GM18867 (cell line): ENCODE measurements at regions not wholly inside any gene's neighbourhood (a gene's known extent, or its start where the extent isn't known, plus 50 kb on each side); places are given as distances from the start of the nearest gene placed in this dataset.

Source experiments
- ATAC-seq: cut with Tn5 transposase; IDR thresholded peaks from one replicate; pipeline ENCODE4 v1.9.1; 2021; ENCODE audit warnings: mild to moderate bottlenecking, moderate library complexity; ENCODE audit not compliant: unreplicated experiment

DNA sequence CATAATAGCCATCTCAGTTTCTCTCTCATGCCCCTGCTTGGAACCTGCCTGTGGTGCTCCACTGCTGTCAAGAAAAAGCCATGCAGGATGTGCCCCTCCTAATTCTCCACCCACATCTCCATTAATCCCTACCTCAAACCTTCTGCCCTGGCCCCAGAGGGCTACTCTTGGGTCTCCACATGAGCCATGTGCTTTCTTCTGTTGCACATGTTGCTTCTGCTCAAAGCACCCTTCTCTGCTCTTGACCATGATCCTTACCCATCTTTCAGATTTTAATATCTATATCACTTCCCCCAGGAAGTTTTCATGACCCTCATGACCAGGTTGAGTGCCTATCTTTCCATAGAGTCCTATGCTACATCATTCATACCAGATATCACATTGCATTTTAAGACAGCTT, 514.2 kb downstream of the RPS24 start:
- no peak for ATAC-seq

- ATAC-seq, result no peak
These were observed 514.7 kb downstream of the RPS24 start for GRCh38 chr10:78548369-78548768.

DNA sequence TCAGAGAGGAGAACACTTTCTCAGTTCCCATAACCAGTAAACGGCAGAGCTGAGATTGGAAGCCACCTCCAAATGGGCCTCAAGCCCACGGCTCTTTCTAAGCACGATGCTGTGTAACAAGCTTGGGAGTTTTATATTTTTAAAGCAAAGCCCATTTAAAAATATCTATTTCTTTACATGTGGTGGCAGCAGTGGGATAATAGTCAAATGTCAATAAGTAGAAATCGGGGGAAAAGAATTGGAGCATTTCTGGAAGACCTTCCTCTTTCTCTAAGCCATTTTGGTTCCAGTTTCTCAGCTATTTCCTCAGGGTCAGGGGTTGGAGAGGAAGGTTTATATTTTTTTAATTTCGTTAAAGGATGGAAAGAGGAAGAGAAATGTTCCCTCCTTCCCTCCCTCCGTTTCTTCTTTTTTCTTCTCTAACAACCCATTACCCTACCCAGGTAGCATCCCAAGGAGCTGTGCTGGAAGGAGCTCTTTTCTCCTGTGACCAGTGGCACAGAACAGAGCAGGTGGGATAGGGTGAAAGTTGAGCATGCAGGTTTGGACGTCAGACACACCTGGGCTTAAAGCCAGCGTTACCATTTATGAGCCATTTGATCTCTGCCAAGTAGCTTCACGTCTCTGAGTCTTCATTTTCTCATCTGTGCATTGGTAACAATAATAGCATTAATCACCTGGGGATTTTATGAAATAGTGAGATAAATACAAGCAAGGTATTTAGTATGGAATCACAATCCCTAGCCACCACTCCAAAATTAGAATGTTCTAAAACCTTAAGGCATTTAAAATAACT, 515.7 kb downstream of the RPS24 start:
- ATAC-seq, result no peak

- no peak for ATAC-seq
These were observed 516.4 kb downstream of the RPS24 start for GRCh38 chr10:78550090-78550489.

GRCh38 chr10:78550716-78551115, 517.1 kb downstream of the RPS24 start:
- no peak for ATAC-seq

- no peak for ATAC-seq
These were observed 517.4 kb upstream of the ZMIZ1 start for GRCh38 chr10:78551184-78552005.

DNA sequence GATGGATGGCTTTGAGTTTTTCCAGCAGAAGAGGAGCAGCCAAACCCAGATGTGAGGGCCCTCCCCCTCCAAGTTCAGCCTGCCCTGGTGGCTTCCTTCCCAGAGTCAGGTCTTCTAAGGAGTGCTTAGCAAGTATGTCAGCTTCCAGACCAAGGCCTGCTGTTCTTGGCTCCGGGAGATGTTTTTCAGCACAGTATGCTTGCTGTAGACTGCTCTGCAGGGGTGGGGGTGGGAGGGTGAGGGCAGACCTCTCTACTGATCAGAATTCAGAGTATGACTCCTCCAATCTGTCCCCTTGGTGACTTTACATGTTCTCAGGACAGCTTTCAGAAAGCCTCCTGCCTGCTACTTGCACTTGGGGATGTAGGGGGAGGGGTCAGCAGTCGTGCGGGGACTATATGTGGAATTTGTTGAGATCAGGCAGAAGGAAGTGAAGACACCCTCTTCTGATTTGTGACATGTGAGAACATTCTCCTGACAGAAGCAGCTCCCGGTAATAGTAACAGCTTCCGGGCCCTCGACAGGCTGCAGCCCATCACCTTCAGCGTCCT, 516.4 kb upstream of the ZMIZ1 start:
- no peak for ATAC-seq

DNA sequence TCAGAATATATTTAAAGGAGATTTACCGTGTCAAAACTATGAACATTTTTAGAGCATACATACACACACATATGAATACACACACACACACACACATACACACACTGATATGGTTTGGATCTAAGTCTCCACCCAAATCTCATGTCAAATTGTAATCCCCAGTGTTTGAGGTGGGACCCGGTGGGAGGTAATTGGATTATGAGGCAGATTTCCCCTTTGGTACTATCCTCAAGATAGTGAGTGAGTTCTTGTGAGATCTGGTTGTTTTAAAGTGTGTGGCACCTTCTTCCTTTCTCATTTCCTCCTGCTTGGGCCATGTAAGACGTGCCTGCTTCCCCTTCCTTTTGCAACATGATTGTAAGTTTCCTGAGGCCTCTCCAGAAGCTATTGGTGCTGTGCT, 515.0 kb upstream of the ZMIZ1 start:
- no peak for ATAC-seq

GRCh38 chr10:78555128-78555527, 513.6 kb upstream of the ZMIZ1 start:
- ATAC-seq, result no peak

GRCh38 chr10:78556705-78557432, 511.9 kb upstream of the ZMIZ1 start:
- ATAC-seq, result no peak

GRCh38 chr10:78557433-78557925, 511.3 kb upstream of the ZMIZ1 start:
- no peak for ATAC-seq

GRCh38 chr10:78559661-78560340, 509.0 kb upstream of the ZMIZ1 start:
- ATAC-seq, result no peak

DNA sequence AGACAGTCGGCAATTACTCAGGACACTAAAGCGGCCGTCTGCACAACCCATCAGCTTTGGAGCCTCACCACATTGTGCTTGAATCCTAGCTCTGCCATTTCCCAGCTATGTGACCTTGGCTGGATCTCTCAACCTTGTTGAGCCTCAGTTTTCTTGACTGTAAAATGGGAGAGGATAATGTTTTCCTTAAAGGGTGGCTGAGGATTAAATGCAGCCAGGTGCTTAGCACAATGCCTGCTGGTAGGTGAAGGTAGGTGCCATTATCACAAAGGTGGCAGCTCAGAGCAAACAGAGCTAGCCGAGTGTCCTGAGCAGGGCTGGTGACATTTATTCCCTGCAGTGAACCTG, 508.5 kb upstream of the ZMIZ1 start:
- ATAC-seq, result no peak

DNA sequence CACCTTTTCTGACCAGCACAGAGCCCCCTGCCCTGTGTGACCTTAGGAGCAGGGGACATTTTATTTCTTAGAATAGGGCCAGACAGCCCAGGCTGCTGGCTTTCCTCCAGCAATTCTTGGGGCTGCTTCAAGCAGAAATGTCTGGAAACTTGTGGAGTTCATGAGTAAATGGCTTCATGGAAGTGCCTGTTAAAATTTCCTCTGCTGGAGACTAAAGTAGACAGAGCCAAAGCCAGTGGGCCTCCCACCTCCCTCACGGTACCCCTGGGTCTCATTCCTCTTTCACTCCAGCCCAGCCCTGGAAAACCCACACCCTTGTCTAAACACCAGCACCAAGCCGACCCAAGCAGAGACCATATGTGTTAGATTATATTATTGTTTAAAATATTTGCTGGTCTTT, 505.5 kb upstream of the ZMIZ1 start:
- ATAC-seq, result no peak

DNA sequence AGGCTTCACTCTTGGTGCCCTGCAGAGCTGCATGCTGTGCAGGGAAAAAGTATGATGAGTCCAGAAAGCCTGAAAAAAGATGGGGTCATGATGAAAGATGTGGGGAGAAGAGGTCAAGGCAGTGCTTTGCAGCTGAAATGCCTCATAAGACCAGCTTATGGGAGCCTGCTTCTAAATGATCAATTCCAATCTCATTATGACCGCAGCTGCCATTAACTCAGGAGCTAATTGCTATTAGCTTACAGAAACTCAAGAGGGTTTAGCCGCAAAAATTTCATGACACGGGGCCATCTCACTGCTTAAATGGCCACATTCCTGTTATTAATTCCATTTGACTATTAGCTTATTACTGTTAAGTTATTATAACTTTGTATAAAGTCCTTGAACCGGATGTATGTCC, 502.9 kb upstream of the ZMIZ1 start:
- ATAC-seq, result no peak

- ATAC-seq, result no peak
These were observed 502.3 kb upstream of the ZMIZ1 start for GRCh38 chr10:78566284-78567111.

GRCh38 chr10:78567680-78568455, 500.9 kb upstream of the ZMIZ1 start:
- ATAC-seq, result no peak

GRCh38 chr10:78568620-78569019, 500.1 kb upstream of the ZMIZ1 start:
- ATAC-seq, result no peak

DNA sequence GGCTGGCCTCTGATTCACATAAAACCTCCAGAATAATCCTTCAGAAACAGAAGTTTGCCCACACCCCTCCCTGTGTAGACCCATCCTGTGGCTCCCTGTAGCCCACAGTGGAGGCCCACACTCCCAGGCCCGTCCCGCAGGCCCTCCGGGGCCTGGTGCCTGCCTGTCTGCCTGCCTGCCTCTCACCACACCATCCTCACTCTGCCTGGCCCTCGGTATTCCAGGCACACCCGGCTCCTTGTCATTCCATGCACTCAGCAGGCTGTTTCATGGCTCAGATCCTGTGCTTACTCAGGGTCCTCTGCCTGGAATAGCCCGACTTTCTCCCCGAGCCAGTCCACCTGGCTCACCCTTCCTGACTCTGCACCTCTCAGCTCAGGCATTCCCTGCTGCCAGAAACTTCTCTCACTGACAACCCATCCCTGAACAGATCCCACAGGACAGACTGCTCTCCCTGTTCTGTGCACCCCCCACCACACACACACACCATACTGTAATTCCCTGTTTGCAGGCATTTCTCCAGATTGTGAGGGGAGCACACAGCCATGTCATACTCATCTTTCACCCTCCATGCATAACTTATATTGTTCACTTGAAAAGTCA, 498.0 kb upstream of the ZMIZ1 start:
- no peak for ATAC-seq
